Activated T-cell treated with anti-CD3 and anti-CD28 coated beads, Interleukin-2, amount 50 U/mL, for 4 hours (primary cell): ENCODE measurements at regions not wholly inside any gene's neighbourhood (a gene's known extent, or its start where the extent isn't known, plus 50 kb on each side); places are given as distances from the start of the nearest gene placed in this dataset.

Experiments
- ATAC-seq, 2 donors: fragments of 200-7000 bp; cut with Tn5 transposase; one replicate each; pipeline ENCODE4 v1.10.0; 2021
- DNase-seq: peaks from one replicate; pipeline ENCODE4 v3.0.0-alpha.2; 2020
- H3K27me3 Mint-ChIP-seq: one replicate; pipeline ENCODE4 v1.8.0; 2021; ENCODE audit warnings: low read depth, mixed read lengths
- H3K36me3 Mint-ChIP-seq: one replicate; pipeline ENCODE4 v1.8.0; 2022; ENCODE audit warnings: mixed read lengths; ENCODE audit not compliant: insufficient read depth
- H3K4me1 Mint-ChIP-seq: one replicate; pipeline ENCODE4 v1.8.0; 2021; ENCODE audit warnings: low read depth, mixed read lengths
- H3K4me3 Mint-ChIP-seq: one replicate; pipeline ENCODE4 v1.8.0; 2021; ENCODE audit warnings: mild to moderate bottlenecking, moderate library complexity, mixed read lengths
- H3K9me3 Mint-ChIP-seq: one replicate; pipeline ENCODE4 v1.8.0; 2021; ENCODE audit warnings: mixed read lengths

DNA sequence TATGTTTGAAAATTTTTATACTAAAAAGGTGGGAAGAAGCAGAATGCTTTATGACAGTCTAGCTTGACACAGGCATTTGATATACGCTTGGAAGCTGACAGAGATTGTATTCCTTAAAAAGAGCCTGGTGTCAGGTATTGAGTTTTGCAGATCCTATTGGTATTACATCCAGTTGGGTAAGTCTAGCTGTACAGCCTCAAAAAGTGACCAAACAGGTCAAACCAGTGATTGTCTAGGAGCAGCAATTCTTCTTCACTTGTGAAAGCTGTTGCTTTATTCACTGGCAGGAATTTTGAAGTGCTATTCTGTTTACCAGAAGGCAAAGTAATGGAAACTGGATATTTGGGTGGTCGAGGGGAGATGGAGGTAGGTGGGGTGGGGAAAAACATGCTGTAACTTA is 77.5 kb downstream of the UCHL1 start:
- ATAC-seq (no peak), DNase-seq (no peak)
- H3K4me3 Mint-ChIP-seq, result no peak overlapping the region
- H3K9me3 Mint-ChIP-seq, result no peaks in the 10 kb centered on the region
- peaks cover 2% of the 10 kb centered on the region for H3K27me3 Mint-ChIP-seq
- no peaks in the 10 kb centered on the region for H3K36me3 Mint-ChIP-seq
- H3K4me1 Mint-ChIP-seq, result no peaks in the 10 kb centered on the region

DNA sequence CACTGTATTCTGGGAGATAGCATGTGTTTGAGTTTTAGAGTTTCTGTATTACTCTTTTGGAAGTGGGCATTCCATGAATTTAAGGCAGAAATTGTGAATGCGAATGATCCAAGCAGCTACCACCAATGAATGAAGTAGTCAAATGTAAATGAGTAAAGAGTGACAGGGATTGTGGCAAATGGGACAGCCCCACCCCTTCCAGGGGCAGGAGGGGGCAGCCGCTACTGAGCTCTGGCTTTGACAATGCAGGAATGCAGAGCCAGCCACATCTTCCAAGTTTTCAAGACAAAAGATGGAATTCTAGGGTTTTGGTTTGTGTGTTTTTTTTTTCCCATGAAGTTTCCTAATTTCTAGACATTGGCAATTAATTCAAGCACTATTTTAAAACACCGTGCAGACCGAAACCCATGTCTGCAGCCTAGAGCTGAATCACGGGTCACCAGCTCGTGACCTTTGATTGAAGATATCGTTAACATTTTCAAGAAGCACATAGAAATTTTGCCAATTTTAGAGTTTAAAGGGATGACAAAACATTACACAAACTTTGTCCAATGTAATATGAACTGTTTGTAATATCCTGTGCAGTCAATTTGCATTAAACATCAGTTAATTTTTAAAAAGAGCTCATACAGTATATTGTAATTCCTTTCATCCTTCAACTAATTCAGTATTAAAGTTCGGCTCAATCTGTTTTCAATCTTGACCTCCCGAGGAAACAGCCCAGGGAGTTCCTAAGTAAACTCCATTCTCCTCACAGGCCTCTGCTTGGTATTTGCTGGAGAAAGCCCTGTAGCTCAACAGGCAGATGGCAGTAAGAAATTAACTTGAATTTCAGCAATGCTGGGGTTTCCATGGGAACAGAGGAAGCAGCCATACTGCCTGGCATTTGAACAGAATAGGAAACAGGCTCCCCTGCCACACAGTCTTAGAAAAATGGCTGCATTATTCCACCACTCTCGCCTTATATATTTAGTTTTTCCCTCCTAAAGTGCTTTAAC is 83.4 kb downstream of the UCHL1 start:
- ATAC-seq (no peak), DNase-seq (no peak)
- no peak overlapping the region for H3K4me3 Mint-ChIP-seq
- no peaks in the 10 kb centered on the region for H3K27me3 Mint-ChIP-seq
- no peaks in the 10 kb centered on the region for H3K9me3 Mint-ChIP-seq
- no peaks in the 10 kb centered on the region for H3K4me1 Mint-ChIP-seq
- H3K36me3 Mint-ChIP-seq, result no peaks in the 10 kb centered on the region

GRCh38 chr4:41346306-41347061 is 89.8 kb downstream of the UCHL1 start:
- no peaks in the 10 kb centered on the region for H3K9me3 Mint-ChIP-seq
- no peaks in the 10 kb centered on the region for H3K4me1 Mint-ChIP-seq
- ATAC-seq (no peak), DNase-seq (no peak)
- no peaks in the 10 kb centered on the region for H3K27me3 Mint-ChIP-seq
- no peak overlapping the region for H3K4me3 Mint-ChIP-seq
- H3K36me3 Mint-ChIP-seq, result no peaks in the 10 kb centered on the region

- no peak for DNase-seq
- ATAC-seq, result no peak
- no peak overlapping the region for H3K4me3 Mint-ChIP-seq
- H3K9me3 Mint-ChIP-seq, result no peaks in the 10 kb centered on the region
- no peaks in the 10 kb centered on the region for H3K36me3 Mint-ChIP-seq
- H3K27me3 Mint-ChIP-seq, result no peaks in the 10 kb centered on the region
- no peaks in the 10 kb centered on the region for H3K4me1 Mint-ChIP-seq
Observed at GRCh38 chr4:41349021-41349420, 92.3 kb downstream of the UCHL1 start.

- no peak for ATAC-seq
- Mint-ChIP-seq H3K4me3 (no peak overlapping the region), H3K4me1 (no peaks in the 10 kb centered on the region), H3K27me3 (peaks cover 27% of the 10 kb centered on the region), H3K9me3 (no peaks in the 10 kb centered on the region), H3K36me3 (no peaks in the 10 kb centered on the region)
- DNase-seq, result no peak
Observed at GRCh38 chr4:41358647-41359421, 102.1 kb downstream of the UCHL1 start.

- Mint-ChIP-seq H3K4me3 (no peak overlapping the region), H3K9me3 (no peaks in the 10 kb centered on the region), H3K4me1 (no peaks in the 10 kb centered on the region), H3K27me3 (peaks cover 27% of the 10 kb centered on the region), H3K36me3 (no peaks in the 10 kb centered on the region)
- DNase-seq, result no peak
- ATAC-seq, result no peak
Observed at GRCh38 chr4:41359422-41359775, 102.7 kb downstream of the UCHL1 start.

DNA sequence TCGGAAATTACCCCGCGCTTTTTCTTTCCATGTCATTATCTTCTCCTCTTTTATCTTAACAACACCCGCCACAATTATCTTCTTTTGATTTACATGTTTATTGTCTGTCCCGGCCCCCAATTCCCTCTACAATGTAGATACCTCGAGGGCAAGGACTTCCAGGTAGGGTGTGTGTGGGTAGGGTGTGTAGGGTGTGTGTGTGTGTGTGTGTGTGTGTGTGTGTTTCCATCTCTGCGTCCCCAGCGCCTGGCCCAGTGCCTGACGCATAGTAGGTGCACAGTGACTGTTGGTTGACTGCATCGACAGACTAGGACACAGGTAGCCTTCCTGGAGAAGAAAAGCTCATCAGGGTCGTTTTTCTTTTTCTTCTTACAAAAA is 103.1 kb downstream of the UCHL1 start:
- Mint-ChIP-seq H3K27me3 (peaks cover 29% of the 10 kb centered on the region), H3K4me3 (no peak overlapping the region), H3K9me3 (no peaks in the 10 kb centered on the region), H3K36me3 (no peaks in the 10 kb centered on the region), H3K4me1 (no peaks in the 10 kb centered on the region)
- no peak for ATAC-seq
- no peak for DNase-seq

DNA sequence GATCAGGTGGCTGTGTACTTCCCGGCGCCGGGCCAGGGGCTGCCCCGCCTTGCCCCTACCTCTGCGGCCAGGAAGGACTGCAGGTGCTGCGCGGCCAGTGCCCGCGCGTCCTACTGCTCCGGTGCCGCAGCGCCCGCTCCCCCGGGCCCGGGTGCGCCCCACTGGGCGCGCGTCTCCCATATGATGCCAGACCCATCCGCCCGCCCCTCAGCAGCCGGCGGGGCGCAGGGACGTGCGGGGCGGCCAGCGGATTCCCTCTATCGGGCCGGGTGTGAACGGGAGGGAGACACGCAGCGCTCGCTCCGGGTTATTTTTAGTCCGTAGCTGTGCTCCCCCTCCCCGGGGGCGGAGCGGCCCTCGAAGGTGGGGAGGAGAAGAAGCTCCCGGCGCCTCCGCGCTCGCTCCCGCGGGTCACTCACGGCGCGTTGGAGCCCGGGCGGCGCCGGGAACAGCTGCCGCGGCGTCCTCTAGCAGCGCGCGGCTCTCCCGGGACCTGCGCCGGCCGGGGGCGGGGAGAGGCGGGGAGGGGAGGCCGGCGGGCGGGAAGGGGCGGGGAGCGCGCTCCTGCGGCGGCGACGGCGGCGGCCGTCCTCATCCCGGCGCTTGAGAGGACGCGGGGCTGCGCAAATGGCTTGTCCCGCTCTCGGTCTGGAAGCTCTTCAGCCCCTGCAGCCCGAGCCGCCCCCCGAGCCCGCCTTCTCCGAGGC is 103.6 kb downstream of the UCHL1 start:
- Mint-ChIP-seq H3K4me1 (no peaks in the 10 kb centered on the region), H3K27me3 (peaks cover 33% of the 10 kb centered on the region), H3K36me3 (no peaks in the 10 kb centered on the region), H3K9me3 (no peaks in the 10 kb centered on the region), H3K4me3 (no peak overlapping the region)
- DNase-seq (no peak), ATAC-seq (peak in 1 of 2 donors; percentile 54)

DNA sequence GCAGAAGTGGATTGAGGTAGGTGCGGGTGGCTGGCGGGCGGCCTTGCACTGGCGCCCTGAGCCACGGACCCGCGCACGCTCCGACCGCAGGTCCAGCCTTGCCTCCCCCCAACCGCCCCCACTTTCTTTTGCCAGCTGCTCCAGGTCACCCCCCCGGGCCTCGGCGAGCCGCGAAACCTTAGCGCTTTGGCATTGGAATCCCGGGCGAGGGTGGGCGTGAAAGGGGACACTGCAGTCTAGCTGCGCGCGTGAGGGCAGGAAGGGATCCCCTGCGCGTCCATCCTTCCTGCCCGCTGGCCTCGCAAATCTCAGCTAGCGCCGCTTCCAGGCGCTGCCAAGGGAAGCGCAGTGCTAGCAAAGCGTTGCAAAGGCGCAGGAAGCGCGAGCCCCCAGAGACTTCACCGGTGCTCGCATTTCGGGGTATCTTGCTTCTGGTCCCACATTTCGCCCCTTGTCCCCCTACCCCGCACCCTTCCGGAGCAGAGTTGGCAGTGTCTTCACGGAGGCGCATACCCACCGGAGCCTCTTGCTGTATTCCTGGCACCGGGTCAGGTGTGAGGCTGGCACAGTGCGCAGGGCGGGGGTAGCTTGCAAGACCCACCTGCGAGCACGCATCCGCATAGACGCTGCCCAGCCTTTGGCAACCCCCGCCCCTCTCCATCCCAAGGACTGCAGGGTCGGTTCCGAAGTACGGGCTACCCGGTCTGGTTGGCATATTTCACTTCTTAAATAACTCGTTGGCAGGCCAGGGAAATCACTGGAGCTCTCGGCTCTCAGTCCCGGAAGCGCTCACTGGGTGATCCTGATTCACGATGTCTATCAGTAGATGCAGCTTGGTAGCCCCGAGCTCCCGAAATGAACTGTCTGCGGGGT is 104.4 kb downstream of the UCHL1 start:
- no peak for DNase-seq
- no peak overlapping the region for H3K4me3 Mint-ChIP-seq

GRCh38 chr4:41361794-41362526 is 105.2 kb downstream of the UCHL1 start:
- H3K4me1 Mint-ChIP-seq, result no peaks in the 10 kb centered on the region
- no peak for DNase-seq
- no peak overlapping the region for H3K4me3 Mint-ChIP-seq
- H3K9me3 Mint-ChIP-seq, result peaks cover 5% of the 10 kb centered on the region
- ATAC-seq, result no peak
- H3K36me3 Mint-ChIP-seq, result no peaks in the 10 kb centered on the region
- H3K27me3 Mint-ChIP-seq, result peaks cover 43% of the 10 kb centered on the region

More for the DNA sequence above, 104.4 kb downstream of the UCHL1 start:
- Mint-ChIP-seq H3K27me3 (peaks cover 37% of the 10 kb centered on the region), H3K9me3 (no peaks in the 10 kb centered on the region), H3K36me3 (no peaks in the 10 kb centered on the region), H3K4me1 (no peaks in the 10 kb centered on the region)
- no peak for ATAC-seq

DNA sequence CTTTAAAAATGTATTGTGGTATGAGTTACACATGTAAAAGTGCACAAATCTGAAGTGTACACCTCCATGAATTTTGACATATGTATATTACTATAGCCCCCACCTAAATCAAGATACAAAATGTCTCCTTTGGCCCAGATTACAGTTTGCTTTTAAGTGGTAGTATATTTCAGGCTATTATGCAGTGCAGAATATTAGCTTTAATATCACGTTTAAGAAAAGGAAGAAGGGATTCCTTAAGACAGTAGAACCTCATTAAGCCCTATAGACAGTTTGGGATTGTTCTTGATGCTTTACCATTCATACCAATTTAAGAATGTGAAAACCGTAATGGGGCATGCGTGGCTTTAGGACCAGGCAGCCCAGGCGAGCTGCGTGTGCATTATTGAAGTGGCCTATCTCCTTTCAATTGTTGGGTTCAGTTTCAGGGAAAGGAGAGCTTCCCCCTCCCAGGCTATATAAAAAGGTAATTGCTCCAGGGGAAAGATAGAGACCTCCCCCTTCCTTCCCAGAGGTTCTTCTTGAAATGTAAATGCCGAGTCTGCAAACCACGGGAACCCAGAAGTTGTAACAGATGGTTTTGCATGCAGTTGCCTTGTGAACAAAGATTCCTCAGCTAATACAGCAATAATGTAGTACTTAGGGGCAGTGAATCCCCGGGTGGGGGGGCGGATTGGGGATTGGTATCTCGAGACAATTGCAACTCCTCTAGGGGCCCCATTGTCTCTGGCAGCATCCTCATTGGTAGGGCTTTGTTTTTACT is 106.1 kb downstream of the UCHL1 start:
- Mint-ChIP-seq H3K4me3 (no peak overlapping the region), H3K36me3 (no peaks in the 10 kb centered on the region), H3K4me1 (no peaks in the 10 kb centered on the region), H3K27me3 (peaks cover 43% of the 10 kb centered on the region), H3K9me3 (peaks cover 5% of the 10 kb centered on the region)
- DNase-seq, result no peak
- ATAC-seq, result no peak

GRCh38 chr4:41363384-41363981 is 106.8 kb downstream of the UCHL1 start:
- Mint-ChIP-seq H3K9me3 (peaks cover 5% of the 10 kb centered on the region), H3K27me3 (peaks cover 44% of the 10 kb centered on the region), H3K4me3 (no peak overlapping the region), H3K36me3 (no peaks in the 10 kb centered on the region), H3K4me1 (no peaks in the 10 kb centered on the region)
- no peak for ATAC-seq
- DNase-seq, result no peak
